ENCODE measurements at regions not wholly inside any gene's neighbourhood (a gene's known extent, or its start where the extent isn't known, plus 50 kb on each side); places are given as distances from the start of the nearest gene placed in this dataset.

GRCh38 chr6:139868576-139868975 lies 494.1 kb upstream of the CITED2 start:
- TF ChIP-seq CTCF (IDR thresholded peaks at IDR 0.05; ENCODE audit: low read depth, low read length): no peak
- no peak for TF ChIP-seq POLR2A (IDR thresholded peaks at IDR 0.05; ENCODE audit: extremely low read depth, insufficient read length)
- TF ChIP-seq MYC (IDR thresholded peaks at IDR 0.05; ENCODE audit: low read depth, low read length): no peak
